Upper lobe of left lung (tissue), 4 donors: ENCODE measurements at regions not wholly inside any gene's neighbourhood (a gene's known extent, or its start where the extent isn't known, plus 50 kb on each side); places are given as distances from the start of the nearest gene placed in this dataset.

Experiments used
- EP300 ChIP-seq, 4 donors: sonication (generic); formaldehyde crosslinking; IDR thresholded peaks; one replicate each; pipeline ENCODE4 v1.5.1; 2017; ENCODE audit warnings: antibody characterized with exemption in 4 of 4, control low read depth in 2 of 4
- POLR2A ChIP-seq, 4 donors: fragments of 450-650 bp; IDR thresholded peaks; one replicate each; pipeline ENCODE4 v1.5.1; 2016 to 2017; ENCODE audit warnings: antibody characterized with exemption in 4 of 4, mild to moderate bottlenecking in 2 of 4
- POLR2AphosphoS5 ChIP-seq, 2 donors: sonication (generic); formaldehyde crosslinking; IDR thresholded peaks; one replicate each; pipeline ENCODE4 v1.5.1; 2017; ENCODE audit warnings: antibody characterized with exemption in 2 of 2
- TF ChIP-seq, protein P1 (sequence below), 6 experiments: fragments of 450-650 bp in 4 of 6; fragments of 200-600 bp in 2 of 6; sonication (generic) in 2 of 6; IDR thresholded peaks; one replicate each; pipeline ENCODE4 v1.5.1; 2016 to 2019; ENCODE audit warnings: antibody characterized with exemption in 6 of 6

GRCh38 chr1:56129837-56130236 is 449.5 kb downstream of the PLPP3 start:
- no peak for TF ChIP-seq POLR2A (IDR thresholded peaks at IDR 0.05)
- TF ChIP-seq POLR2AphosphoS5 (IDR thresholded peaks at IDR 0.05): no peak
- TF ChIP-seq, protein P1, sequence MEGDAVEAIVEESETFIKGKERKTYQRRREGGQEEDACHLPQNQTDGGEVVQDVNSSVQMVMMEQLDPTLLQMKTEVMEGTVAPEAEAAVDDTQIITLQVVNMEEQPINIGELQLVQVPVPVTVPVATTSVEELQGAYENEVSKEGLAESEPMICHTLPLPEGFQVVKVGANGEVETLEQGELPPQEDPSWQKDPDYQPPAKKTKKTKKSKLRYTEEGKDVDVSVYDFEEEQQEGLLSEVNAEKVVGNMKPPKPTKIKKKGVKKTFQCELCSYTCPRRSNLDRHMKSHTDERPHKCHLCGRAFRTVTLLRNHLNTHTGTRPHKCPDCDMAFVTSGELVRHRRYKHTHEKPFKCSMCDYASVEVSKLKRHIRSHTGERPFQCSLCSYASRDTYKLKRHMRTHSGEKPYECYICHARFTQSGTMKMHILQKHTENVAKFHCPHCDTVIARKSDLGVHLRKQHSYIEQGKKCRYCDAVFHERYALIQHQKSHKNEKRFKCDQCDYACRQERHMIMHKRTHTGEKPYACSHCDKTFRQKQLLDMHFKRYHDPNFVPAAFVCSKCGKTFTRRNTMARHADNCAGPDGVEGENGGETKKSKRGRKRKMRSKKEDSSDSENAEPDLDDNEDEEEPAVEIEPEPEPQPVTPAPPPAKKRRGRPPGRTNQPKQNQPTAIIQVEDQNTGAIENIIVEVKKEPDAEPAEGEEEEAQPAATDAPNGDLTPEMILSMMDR (IDR thresholded peaks at IDR 0.05): no peak
- TF ChIP-seq EP300 (IDR thresholded peaks at IDR 0.05): no peak
